ENCODE measurements at regions not wholly inside any gene's neighbourhood (a gene's known extent, or its start where the extent isn't known, plus 50 kb on each side); places are given as distances from the start of the nearest gene placed in this dataset.

DNA sequence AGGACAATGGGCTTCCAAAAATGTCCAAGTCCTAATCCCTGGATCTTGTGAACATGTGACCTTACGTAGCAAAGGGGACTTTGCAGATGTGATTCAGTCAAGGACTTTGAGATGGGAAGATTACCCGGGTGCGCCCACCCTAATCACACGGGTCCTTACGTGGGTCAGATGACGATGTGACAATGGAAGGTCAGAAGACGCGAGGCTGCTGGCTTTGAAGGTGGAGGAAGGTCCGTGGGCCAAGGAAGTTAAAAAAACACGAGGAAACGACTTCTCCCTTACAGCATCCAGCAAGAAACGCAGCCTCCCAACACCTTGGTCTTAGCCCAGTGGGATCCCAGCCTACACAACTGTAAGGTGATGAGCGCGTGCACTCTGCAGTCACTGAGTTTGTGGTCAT, 860.1 kb downstream of the TBC1D22A start:
- Mint-ChIP-seq H3K9me3 (peaks cover 3% of the 10 kb centered on the region), H3K27me3 (ENCODE audit: low read depth) (peaks cover 16% of the 10 kb centered on the region), H3K4me3 (no peak overlapping the region), H3K4me1 (no peaks in the 10 kb centered on the region), H3K36me3 (ENCODE audit: low read depth) (no peaks in the 10 kb centered on the region), H3K27ac (no peak overlapping the region)
- TF ChIP-seq, protein P1, sequence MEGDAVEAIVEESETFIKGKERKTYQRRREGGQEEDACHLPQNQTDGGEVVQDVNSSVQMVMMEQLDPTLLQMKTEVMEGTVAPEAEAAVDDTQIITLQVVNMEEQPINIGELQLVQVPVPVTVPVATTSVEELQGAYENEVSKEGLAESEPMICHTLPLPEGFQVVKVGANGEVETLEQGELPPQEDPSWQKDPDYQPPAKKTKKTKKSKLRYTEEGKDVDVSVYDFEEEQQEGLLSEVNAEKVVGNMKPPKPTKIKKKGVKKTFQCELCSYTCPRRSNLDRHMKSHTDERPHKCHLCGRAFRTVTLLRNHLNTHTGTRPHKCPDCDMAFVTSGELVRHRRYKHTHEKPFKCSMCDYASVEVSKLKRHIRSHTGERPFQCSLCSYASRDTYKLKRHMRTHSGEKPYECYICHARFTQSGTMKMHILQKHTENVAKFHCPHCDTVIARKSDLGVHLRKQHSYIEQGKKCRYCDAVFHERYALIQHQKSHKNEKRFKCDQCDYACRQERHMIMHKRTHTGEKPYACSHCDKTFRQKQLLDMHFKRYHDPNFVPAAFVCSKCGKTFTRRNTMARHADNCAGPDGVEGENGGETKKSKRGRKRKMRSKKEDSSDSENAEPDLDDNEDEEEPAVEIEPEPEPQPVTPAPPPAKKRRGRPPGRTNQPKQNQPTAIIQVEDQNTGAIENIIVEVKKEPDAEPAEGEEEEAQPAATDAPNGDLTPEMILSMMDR (IDR thresholded peaks at IDR 0.05; ENCODE audit: unreplicated experiment in 3 of 3): no peak

DNA sequence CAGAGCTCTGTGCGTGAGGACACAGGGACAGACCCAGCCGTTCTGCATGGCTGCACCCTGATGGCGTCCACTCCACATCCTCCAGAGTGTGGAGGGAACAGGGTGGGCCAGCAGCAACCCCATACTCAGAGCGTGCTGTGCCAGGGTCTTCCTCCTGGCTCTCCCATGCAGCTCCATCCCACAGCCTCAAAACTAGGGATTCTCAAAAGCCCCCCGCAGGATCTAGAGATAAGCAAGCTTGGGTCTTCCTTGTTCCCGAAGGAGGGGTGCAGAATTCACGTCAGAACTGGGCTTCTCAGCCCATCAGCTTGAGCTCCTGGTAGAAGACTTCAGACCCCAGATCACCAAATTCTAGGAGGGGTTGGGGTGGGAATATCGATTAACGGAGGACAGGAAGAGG, 858.8 kb downstream of the TBC1D22A start:
- H3K36me3 Mint-ChIP-seq (ENCODE audit: low read depth): no peaks in the 10 kb centered on the region
- H3K27me3 Mint-ChIP-seq (ENCODE audit: low read depth): peaks cover 16% of the 10 kb centered on the region
- peaks cover 3% of the 10 kb centered on the region for H3K9me3 Mint-ChIP-seq
- H3K27ac Mint-ChIP-seq: no peak overlapping the region
- H3K4me1 Mint-ChIP-seq: no peaks in the 10 kb centered on the region
- TF ChIP-seq, protein P1 (IDR thresholded peaks at IDR 0.05; ENCODE audit: unreplicated experiment in 3 of 3): no peak
- H3K4me3 Mint-ChIP-seq: no peak overlapping the region

DNA sequence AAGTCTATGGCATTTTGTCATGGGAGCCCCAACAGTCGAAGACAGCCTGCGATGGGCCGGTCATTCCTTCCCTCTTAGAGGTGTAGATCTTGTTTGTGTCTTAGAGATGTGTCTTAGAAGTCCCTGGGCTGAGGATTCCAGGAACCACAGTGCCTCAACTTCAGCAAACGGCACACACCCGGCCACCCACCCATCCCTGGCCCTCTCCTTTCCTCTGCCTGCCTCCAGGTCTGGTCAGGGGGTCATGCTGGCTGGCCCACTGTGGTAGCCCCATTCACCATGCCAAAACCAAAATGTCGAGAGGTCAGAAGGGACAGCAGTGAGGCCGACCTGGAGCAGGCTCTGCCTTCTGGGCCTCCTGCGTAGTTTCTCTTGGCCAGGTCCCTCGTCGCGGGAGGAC, 857.9 kb downstream of the TBC1D22A start:
- H3K36me3 Mint-ChIP-seq (ENCODE audit: low read depth): no peaks in the 10 kb centered on the region
- TF ChIP-seq, protein P1 (IDR thresholded peaks at IDR 0.05; ENCODE audit: unreplicated experiment in 3 of 3): no peak

DNA sequence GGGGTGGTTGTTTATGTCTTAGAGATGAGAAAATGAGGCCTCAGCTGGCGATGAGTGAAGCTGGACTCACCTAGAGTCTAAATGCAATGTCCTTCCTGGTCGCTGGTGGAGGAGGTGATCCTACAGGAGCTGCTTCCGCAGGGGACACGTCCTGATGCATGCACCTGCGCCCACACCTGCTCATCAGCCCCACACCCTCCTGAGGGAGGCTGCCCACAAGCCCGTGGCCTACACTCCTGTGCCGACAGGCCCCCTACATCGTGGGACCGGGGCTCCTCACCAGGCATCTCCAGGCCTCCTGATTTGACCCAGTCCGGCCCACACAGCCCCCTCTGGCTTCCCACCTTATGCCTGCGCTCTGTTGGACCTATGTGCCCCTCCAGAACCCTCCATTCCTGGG, 857.2 kb downstream of the TBC1D22A start:
- Mint-ChIP-seq H3K9me3 (peaks cover 3% of the 10 kb centered on the region), H3K27ac (no peak overlapping the region), H3K27me3 (ENCODE audit: low read depth) (peaks cover 19% of the 10 kb centered on the region), H3K4me3 (no peak overlapping the region), H3K4me1 (no peaks in the 10 kb centered on the region), H3K36me3 (ENCODE audit: low read depth) (no peaks in the 10 kb centered on the region)
- TF ChIP-seq, protein P1 (IDR thresholded peaks at IDR 0.05; ENCODE audit: unreplicated experiment in 3 of 3): no peak

More for the DNA sequence above, 857.9 kb downstream of the TBC1D22A start:
- Mint-ChIP-seq H3K9me3 (peaks cover 3% of the 10 kb centered on the region), H3K4me1 (no peaks in the 10 kb centered on the region), H3K4me3 (no peak overlapping the region), H3K27ac (no peak overlapping the region), H3K27me3 (ENCODE audit: low read depth) (peaks cover 16% of the 10 kb centered on the region)

DNA sequence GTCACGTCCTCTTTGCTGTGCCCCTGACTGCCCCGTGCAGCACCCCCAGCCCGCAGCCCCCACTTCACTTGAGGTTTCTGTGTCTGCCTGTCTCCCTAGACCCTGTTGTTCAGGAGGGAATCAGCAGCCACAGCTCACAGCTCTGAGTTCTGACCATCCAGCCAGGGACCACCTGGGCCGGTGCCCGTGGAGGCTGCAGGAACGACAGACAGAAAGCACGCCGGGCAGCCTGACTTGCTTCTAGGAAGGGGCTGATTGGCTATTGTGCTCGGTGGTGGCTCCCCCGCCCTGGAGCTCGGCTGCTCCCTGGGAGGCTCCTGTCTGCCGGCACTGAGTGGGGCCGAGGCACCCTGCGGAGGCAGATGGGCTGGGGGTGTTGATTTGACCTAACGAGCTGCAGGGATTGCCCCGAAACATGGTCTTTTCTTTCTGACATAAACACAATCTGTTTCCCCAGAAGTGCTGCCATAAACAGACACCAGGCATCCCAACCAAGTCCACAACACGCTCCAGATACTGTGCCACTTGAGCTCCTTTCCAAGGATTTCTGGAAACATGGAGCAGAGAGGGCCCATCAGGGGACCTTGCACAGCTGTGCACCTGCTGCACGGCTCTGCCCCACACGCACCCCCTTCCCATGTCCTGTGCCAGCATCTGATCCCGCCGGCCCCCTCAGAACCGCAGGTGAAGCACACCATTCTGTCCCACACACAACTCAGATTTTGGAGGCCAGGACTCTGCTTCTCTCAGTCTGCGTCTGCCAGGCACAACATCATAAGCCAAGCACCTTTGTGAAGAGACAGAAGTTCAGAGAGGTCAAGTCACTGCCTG, 855.9 kb downstream of the TBC1D22A start:
- no peaks in the 10 kb centered on the region for H3K4me1 Mint-ChIP-seq
- no peaks in the 10 kb centered on the region for H3K36me3 Mint-ChIP-seq (ENCODE audit: low read depth)
- peaks cover 3% of the 10 kb centered on the region for H3K9me3 Mint-ChIP-seq
- peaks cover 21% of the 10 kb centered on the region for H3K27me3 Mint-ChIP-seq (ENCODE audit: low read depth)
- no peak overlapping the region for H3K27ac Mint-ChIP-seq
- no peak overlapping the region for H3K4me3 Mint-ChIP-seq
- TF ChIP-seq, protein P1 (IDR thresholded peaks at IDR 0.05; ENCODE audit: unreplicated experiment in 3 of 3): no peak

DNA sequence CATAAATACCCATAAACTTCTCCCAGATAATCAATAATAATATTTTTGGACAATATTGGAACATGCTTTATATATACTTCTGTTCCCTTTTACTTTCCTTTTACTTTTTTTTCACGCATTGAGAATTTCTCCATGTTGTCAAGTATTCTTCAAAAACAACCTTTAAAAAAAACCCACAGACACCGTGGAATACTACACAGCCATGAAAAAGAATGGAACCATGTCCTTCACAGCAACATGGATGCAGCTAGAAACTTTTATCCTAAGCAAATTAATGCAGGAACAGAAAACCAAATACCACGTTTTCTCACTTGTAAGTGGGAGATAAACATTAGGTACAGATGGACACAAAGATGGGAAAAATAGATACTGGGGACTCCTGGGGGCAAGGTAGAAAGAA, 854.7 kb downstream of the TBC1D22A start:
- H3K4me1 Mint-ChIP-seq: no peaks in the 10 kb centered on the region
- peaks cover 18% of the 10 kb centered on the region for H3K27me3 Mint-ChIP-seq (ENCODE audit: low read depth)
- H3K36me3 Mint-ChIP-seq (ENCODE audit: low read depth): no peaks in the 10 kb centered on the region
- no peak overlapping the region for H3K4me3 Mint-ChIP-seq
- H3K27ac Mint-ChIP-seq: no peak overlapping the region
- TF ChIP-seq, protein P1 (IDR thresholded peaks at IDR 0.05; ENCODE audit: unreplicated experiment in 3 of 3): no peak
- peaks cover 3% of the 10 kb centered on the region for H3K9me3 Mint-ChIP-seq

Measured in nephron (organoid).